GM12878 (cell line): ENCODE measurements at regions not wholly inside any gene's neighbourhood (a gene's known extent, or its start where the extent isn't known, plus 50 kb on each side); places are given as distances from the start of the nearest gene placed in this dataset.

Experiments used
- ETV6 ChIP-seq, 2 experiments: fragments of 450-650 bp in 1 of 2; IDR thresholded peaks in 1 of 2; conservative IDR thresholded peaks in 1 of 2; 2 replicates each; pipeline ENCODE4 v1.6.1; 2014; ENCODE audit warnings: antibody characterized with exemption in 1 of 2, borderline replicate concordance in 1 of 2, low read depth in 1 of 2, mild to moderate bottlenecking in 1 of 2, moderate library complexity in 1 of 2
- JUND ChIP-seq: IDR thresholded peaks from 2 replicates; pipeline ENCODE4 v1.6.1; 2012; ENCODE audit warnings: low read depth, mild to moderate bottlenecking, low read length, improper control_type of control experiment, moderate library complexity
- PML ChIP-seq: IDR thresholded peaks from 2 replicates; pipeline ENCODE4 v1.6.1; 2012; ENCODE audit warnings: low read length, inconsistent platforms
- SMARCA5 ChIP-seq: fragments of 450-650 bp; IDR thresholded peaks from 2 replicates; pipeline ENCODE4 v1.6.1; 2017; ENCODE audit warnings: mild to moderate bottlenecking
- SREBF2 ChIP-seq: IDR thresholded peaks from 2 replicates; pipeline ENCODE4 v1.6.1; 2012; ENCODE audit warnings: mild to moderate bottlenecking, low read length
- SUZ12 ChIP-seq: fragments of 200-600 bp; sonication (generic); IDR thresholded peaks from one replicate; pipeline ENCODE4 v1.6.1; 2018; ENCODE audit warnings: antibody characterized with exemption, mild to moderate bottlenecking; ENCODE audit not compliant: unreplicated experiment
- ZNF274 ChIP-seq: IDR thresholded peaks from one replicate; pipeline ENCODE4 v1.8.0; 2011; ENCODE audit not compliant: insufficient read length, insufficient read depth
- ZNF384 ChIP-seq: IDR thresholded peaks from 2 replicates; pipeline ENCODE4 v1.6.1; 2012; ENCODE audit warnings: low read depth, mild to moderate bottlenecking, low read length, improper control_type of control experiment, borderline replicate concordance
- TF ChIP-seq, protein P1 (sequence below): fragments of 450-650 bp; IDR thresholded peaks from 2 replicates; pipeline ENCODE4 v1.6.1; 2017; ENCODE audit warnings: antibody characterized with exemption, mild to moderate bottlenecking, moderate library complexity
- TF ChIP-seq, protein P2 (sequence below): fragments of 450-650 bp; IDR thresholded peaks from 2 replicates; pipeline ENCODE4 v1.6.1; 2017; ENCODE audit warnings: mild to moderate bottlenecking, low read depth, inconsistent platforms; ENCODE audit not compliant: poor library complexity, severe bottlenecking
- TF ChIP-seq, protein P3 (sequence below): IDR thresholded peaks from 2 replicates; pipeline ENCODE4 v1.6.1; 2012; ENCODE audit warnings: mild to moderate bottlenecking, low read depth, low read length
- TF ChIP-seq, protein P4 (sequence below): IDR thresholded peaks from 2 replicates; pipeline ENCODE4 v1.6.1; 2011; ENCODE audit warnings: borderline replicate concordance, low read depth, mild to moderate bottlenecking, moderate library complexity, low read length; ENCODE audit not compliant: insufficient read depth, poor library complexity, severe bottlenecking
- TF ChIP-seq, protein P5 (sequence below): fragments of 450-650 bp; conservative IDR thresholded peaks from 2 replicates; pipeline ENCODE4 v1.6.1; 2017; ENCODE audit warnings: mild to moderate bottlenecking, moderate library complexity

DNA sequence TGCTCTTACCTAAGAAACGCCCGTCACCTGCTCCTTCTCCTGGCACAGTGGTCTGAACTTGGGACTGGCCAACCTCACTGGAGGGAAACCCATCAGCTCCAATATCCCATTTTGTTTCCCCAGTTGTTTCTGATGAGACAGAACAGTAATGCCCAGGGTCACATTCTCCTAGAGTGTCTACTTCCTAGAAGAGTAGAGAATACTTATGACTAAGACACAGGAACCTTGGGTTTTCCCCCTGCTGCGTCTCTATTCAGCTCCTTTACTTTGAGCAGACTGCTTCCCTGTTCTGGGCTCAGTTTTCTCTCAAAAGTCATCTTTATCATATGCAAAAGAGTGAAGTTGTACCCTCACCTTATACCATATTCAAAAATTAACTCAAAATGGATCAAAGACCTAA, 79.4 kb downstream of the POLR2M start (continued):
- no peak for TF ChIP-seq JUND
- no peak for TF ChIP-seq SMARCA5
- TF ChIP-seq, protein P1, sequence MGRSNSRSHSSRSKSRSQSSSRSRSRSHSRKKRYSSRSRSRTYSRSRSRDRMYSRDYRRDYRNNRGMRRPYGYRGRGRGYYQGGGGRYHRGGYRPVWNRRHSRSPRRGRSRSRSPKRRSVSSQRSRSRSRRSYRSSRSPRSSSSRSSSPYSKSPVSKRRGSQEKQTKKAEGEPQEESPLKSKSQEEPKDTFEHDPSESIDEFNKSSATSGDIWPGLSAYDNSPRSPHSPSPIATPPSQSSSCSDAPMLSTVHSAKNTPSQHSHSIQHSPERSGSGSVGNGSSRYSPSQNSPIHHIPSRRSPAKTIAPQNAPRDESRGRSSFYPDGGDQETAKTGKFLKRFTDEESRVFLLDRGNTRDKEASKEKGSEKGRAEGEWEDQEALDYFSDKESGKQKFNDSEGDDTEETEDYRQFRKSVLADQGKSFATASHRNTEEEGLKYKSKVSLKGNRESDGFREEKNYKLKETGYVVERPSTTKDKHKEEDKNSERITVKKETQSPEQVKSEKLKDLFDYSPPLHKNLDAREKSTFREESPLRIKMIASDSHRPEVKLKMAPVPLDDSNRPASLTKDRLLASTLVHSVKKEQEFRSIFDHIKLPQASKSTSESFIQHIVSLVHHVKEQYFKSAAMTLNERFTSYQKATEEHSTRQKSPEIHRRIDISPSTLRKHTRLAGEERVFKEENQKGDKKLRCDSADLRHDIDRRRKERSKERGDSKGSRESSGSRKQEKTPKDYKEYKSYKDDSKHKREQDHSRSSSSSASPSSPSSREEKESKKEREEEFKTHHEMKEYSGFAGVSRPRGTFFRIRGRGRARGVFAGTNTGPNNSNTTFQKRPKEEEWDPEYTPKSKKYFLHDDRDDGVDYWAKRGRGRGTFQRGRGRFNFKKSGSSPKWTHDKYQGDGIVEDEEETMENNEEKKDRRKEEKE: no peak
- TF ChIP-seq, protein P2, sequence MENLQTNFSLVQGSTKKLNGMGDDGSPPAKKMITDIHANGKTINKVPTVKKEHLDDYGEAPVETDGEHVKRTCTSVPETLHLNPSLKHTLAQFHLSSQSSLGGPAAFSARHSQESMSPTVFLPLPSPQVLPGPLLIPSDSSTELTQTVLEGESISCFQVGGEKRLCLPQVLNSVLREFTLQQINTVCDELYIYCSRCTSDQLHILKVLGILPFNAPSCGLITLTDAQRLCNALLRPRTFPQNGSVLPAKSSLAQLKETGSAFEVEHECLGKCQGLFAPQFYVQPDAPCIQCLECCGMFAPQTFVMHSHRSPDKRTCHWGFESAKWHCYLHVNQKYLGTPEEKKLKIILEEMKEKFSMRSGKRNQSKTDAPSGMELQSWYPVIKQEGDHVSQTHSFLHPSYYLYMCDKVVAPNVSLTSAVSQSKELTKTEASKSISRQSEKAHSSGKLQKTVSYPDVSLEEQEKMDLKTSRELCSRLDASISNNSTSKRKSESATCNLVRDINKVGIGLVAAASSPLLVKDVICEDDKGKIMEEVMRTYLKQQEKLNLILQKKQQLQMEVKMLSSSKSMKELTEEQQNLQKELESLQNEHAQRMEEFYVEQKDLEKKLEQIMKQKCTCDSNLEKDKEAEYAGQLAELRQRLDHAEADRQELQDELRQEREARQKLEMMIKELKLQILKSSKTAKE: no peak
- TF ChIP-seq ETV6 (conservative IDR thresholded peaks at IDR 0.05 in 1 of 2, IDR thresholded peaks at IDR 0.05 in 1 of 2; ENCODE audit: borderline replicate concordance in 1 of 2, low read depth in 1 of 2): no peak
- TF ChIP-seq, protein P3, sequence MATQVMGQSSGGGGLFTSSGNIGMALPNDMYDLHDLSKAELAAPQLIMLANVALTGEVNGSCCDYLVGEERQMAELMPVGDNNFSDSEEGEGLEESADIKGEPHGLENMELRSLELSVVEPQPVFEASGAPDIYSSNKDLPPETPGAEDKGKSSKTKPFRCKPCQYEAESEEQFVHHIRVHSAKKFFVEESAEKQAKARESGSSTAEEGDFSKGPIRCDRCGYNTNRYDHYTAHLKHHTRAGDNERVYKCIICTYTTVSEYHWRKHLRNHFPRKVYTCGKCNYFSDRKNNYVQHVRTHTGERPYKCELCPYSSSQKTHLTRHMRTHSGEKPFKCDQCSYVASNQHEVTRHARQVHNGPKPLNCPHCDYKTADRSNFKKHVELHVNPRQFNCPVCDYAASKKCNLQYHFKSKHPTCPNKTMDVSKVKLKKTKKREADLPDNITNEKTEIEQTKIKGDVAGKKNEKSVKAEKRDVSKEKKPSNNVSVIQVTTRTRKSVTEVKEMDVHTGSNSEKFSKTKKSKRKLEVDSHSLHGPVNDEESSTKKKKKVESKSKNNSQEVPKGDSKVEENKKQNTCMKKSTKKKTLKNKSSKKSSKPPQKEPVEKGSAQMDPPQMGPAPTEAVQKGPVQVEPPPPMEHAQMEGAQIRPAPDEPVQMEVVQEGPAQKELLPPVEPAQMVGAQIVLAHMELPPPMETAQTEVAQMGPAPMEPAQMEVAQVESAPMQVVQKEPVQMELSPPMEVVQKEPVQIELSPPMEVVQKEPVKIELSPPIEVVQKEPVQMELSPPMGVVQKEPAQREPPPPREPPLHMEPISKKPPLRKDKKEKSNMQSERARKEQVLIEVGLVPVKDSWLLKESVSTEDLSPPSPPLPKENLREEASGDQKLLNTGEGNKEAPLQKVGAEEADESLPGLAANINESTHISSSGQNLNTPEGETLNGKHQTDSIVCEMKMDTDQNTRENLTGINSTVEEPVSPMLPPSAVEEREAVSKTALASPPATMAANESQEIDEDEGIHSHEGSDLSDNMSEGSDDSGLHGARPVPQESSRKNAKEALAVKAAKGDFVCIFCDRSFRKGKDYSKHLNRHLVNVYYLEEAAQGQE: no peak
- no peak for TF ChIP-seq SREBF2
- TF ChIP-seq, protein P4, sequence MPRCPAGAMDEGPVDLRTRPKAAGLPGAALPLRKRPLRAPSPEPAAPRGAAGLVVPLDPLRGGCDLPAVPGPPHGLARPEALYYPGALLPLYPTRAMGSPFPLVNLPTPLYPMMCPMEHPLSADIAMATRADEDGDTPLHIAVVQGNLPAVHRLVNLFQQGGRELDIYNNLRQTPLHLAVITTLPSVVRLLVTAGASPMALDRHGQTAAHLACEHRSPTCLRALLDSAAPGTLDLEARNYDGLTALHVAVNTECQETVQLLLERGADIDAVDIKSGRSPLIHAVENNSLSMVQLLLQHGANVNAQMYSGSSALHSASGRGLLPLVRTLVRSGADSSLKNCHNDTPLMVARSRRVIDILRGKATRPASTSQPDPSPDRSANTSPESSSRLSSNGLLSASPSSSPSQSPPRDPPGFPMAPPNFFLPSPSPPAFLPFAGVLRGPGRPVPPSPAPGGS: no peak
- TF ChIP-seq PML: no peak
- TF ChIP-seq ZNF384: no peak
- TF ChIP-seq, protein P5, sequence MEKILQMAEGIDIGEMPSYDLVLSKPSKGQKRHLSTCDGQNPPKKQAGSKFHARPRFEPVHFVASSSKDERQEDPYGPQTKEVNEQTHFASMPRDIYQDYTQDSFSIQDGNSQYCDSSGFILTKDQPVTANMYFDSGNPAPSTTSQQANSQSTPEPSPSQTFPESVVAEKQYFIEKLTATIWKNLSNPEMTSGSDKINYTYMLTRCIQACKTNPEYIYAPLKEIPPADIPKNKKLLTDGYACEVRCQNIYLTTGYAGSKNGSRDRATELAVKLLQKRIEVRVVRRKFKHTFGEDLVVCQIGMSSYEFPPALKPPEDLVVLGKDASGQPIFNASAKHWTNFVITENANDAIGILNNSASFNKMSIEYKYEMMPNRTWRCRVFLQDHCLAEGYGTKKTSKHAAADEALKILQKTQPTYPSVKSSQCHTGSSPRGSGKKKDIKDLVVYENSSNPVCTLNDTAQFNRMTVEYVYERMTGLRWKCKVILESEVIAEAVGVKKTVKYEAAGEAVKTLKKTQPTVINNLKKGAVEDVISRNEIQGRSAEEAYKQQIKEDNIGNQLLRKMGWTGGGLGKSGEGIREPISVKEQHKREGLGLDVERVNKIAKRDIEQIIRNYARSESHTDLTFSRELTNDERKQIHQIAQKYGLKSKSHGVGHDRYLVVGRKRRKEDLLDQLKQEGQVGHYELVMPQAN: no peak
- no peak for TF ChIP-seq SUZ12
- no peak for TF ChIP-seq ZNF274
